Epithelial cell of prostate (primary cell): ENCODE measurements at regions not wholly inside any gene's neighbourhood (a gene's known extent, or its start where the extent isn't known, plus 50 kb on each side); places are given as distances from the start of the nearest gene placed in this dataset.
"Not testable (repeated sequence)": the region's sequence is repeated elsewhere in the genome, so short reads cannot be mapped to it uniquely, and the experiment has no call there.

ENCODE experiments used
- DNase-seq: peaks from one replicate; pipeline ENCODE4 v3.0.0-alpha.2; 2011; ENCODE audit warnings: low read depth, low spot score
- H3K27ac ChIP-seq: fragments of 450-650 bp; 2 replicates; pipeline ENCODE4 v1.5.1; 2017; ENCODE audit warnings: mild to moderate bottlenecking

DNA sequence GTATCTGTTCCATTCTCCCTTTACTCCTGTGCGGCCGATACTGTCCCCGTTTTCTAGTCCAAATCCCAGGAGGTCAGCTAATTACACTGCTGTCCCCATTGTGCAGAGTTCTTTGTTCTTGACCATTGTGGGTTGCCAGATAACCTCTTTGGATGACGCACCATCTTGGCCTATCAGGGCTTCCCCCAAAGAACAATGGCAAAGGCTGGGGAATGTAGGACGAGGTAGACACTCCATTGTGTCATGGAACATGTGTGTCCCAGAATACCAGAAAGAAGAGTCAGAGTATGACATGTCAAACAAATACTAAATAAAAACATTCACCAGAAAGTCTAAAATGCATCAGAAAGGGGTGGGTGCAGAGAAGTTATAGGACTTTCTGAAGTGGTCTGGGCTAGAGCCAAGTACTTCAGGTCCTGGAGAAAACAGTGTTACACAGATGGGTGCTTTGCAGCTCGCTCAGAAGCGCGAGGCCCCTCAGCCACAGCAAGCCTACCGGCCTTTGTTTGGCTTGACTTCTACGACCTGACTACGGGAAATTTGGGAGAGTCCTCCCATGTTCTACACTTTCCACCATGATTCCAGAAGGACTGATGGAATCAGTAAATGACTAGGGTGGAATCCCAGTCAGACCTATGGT is 83.2 kb upstream of the SSBP2 start:
- no peak overlapping the region for H3K27ac ChIP-seq
- DNase-seq: no peak

DNA sequence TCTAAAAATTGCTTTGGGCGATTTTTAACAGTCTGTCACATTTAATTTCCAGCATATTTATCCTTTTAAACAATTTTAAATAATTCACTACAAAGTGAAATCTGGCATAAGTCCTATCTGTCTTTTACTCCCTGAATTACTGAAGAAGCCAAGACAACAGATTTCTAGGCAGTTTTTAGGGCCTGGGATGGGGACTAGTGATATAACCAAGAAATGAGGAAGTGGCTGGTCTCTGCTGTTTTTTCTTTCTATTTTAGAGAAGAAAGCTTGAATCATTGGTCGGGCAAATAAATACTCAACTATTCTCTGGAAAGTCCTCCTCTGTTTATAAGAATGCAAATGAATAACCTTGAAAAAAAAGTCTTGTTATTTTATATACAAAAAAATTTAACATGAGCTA is 79.7 kb upstream of the SSBP2 start:
- no peak for DNase-seq
- no peak overlapping the region for H3K27ac ChIP-seq

DNA sequence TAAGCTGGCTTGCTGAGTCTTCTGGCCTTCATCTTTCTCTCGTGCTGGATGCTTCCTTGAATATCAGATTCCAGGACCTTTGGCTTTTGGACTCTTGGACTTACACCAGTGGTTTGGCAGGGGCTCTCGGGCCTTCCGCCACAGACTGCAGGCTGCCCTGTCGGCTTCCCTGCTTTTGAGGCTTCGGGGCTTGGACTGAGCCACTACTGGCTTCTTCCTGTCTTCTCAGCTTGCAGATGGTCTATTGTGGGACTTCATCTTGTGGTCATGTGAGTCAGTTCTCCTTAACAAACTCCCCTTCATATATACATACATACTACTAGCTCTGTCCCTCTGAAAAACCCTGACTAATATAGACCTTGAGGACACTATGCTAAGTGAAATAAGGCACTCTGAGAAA is 78.3 kb upstream of the SSBP2 start:
- H3K27ac ChIP-seq: no peak overlapping the region
- no peak for DNase-seq

GRCh38 chr5:81827500-81827899 is 76.6 kb upstream of the SSBP2 start:
- DNase-seq: no peak
- no peak overlapping the region for H3K27ac ChIP-seq

DNA sequence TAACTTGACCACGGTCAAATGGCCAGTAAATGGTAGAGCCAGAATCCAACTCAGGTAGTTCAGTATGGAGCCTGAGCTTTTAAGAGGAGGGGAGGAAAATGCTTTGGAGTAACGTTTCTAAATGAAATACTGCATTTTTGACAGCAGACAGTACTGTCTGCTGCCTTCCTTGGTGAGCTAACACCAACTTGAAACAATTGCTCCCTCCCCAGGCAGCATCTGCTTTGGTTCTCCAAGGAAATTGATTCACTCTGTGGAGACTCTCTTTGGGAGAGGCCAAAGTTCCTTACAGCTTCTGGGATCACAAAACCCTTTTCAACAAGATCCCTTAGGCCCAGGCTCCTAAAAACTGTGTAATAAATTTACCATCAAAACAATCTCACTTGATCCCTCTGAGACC is 75.2 kb upstream of the SSBP2 start:
- no peak for DNase-seq
- no peak overlapping the region for H3K27ac ChIP-seq

DNA sequence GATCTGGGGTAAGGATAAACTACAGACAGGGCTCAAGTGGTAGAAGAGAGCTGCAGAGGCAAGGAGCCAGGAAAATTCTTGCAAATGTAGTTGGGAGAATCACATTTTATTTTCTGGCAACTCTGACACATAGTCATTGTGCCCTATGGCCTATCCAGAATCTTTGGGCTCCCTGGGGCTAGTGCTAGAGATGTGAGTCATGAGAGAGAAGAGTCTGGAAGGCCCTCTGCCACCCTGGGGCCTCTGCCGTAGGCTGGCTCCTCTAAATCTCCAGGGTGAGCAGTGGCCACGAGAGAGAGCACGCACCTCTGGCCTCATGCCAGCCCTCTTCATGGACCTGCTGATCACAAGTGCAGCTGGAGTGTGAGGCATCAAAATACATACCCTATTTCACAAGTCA is 74.3 kb upstream of the SSBP2 start:
- peak; percentile 26 for DNase-seq

DNA sequence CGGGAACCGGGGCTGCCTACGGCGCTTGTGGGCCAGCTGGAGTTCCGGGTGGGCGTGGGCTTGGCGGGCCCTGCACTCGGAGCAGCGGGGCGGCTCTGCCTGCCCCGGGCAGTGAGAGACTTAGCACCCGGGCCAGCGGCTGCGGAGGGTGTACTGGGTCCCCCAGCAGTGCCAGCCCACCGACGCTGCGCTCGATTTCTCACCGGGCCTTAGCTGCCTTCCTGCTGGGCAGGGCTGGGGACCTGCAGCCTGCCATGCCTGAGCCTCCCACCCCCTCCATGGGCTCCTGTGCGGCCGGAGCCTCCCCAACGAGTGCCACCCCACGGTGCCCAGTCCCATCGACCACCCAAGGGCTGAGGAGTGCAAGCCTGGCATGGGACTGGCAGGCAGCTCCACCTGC is 72.8 kb upstream of the SSBP2 start:
- H3K27ac ChIP-seq: not testable (repeated sequence)

More for the DNA sequence above, 74.3 kb upstream of the SSBP2 start:
- no peak overlapping the region for H3K27ac ChIP-seq

DNA sequence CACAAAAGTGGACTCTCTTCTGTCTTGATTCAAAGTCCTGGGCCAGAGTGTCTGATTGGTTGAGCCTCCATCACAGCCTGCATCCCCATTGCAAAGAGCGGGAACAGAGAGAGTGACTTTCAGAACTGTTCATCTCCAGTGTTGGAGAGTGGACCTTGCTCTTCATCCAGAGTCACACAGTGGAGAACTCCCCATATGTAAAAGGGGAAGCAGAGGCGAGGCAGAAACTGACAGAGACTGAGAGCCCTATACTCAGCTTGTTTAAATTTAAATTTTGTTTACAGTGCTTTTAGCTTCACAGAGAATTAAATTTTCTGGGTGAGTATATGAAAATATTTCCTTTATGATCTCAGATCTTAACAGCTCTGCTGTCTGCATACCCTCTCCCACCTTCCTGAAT is 70.0 kb upstream of the SSBP2 start:
- H3K27ac ChIP-seq: no peak overlapping the region
- DNase-seq: no peak

More for the DNA sequence above, 72.8 kb upstream of the SSBP2 start:
- not testable (repeated sequence) for DNase-seq

- no peak overlapping the region for H3K27ac ChIP-seq
- no peak for DNase-seq
Observed at GRCh38 chr5:81820318-81820636, 69.4 kb upstream of the SSBP2 start.

DNA sequence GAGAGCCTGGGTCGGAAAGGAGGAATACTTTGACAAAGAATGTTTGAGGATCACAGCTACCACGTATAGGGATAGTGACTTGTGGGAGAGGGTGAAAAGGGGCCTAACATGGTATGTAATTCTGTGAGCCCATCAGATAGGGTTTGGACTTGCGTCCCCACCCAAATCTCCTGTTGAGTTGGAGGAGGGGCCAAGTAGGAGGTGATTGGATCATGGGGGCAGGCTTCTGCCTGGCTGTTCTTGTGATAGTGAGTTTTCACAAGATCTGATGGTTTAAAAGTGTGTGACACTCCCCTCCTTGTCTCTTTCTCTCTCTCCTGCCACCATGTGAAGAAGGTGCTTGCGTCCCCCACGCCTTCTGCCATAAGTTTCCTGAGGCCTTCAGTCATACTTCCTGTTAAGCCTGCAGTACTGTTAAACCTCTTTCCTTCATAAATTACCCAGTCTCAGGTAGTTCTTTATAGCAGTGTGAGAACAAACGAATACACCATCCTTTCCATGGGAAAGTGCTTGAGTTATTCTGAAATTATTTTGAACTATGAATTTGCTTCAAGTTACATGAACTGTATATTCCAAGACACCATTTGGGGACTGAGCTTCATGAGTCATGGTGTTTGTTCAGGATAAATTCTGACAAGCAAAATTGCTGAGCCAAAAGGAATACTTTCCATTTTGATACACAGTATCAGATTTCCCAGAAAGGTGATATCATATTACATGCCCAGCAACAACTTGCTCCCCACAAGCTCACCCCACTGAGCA is 68.8 kb upstream of the SSBP2 start:
- H3K27ac ChIP-seq: no peak overlapping the region
- DNase-seq: no peak

DNA sequence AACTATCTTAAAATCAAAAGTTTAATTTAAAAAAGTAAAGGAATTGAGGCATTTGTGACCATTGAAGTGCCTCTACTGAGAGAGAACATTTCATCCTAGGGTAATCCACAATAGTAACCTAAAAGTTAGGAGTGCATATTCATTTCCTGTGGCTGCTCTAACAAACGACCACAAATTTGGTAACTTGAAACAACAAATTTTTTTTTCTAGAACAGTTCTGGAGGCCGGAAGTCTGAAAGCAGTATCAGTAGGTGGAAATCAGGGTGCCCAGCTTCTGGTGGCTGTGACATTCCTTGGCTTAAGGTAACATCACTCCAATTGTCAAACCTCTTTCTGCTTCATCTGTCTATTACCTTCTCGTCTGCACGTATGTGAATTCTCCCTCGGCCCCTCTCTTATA is 67.1 kb upstream of the SSBP2 start:
- H3K27ac ChIP-seq: no peak overlapping the region
- DNase-seq: no peak

- H3K27ac ChIP-seq: no peak overlapping the region
- no peak for DNase-seq
Observed at GRCh38 chr5:81817086-81817485, 66.2 kb upstream of the SSBP2 start.

DNA sequence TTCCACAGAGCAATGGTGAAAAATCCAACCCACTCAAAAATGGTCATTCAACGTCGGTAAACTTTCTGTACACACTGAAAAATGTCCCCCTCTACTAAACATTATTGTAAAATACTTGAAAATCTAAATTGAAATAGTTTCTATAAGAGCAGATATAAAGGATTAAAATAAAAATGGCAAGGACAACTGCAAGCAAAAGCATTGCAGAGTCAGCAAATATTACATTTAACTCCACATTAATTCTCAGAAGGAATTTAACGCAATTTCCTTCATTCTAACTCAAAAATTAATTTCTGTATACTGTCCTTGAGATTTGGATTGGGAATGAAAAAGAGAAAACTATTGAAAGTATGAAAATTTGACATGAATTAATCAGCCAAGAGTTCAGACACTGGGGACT is 64.4 kb upstream of the SSBP2 start:
- H3K27ac ChIP-seq: no peak overlapping the region
- no peak for DNase-seq

GRCh38 chr5:81808106-81808505 is 57.2 kb upstream of the SSBP2 start:
- DNase-seq: no peak
- no peak overlapping the region for H3K27ac ChIP-seq

- DNase-seq: no peak
- H3K27ac ChIP-seq: no peak overlapping the region
Observed at GRCh38 chr5:81805086-81805485, 54.2 kb upstream of the SSBP2 start.

GRCh38 chr5:81803812-81804211 is 52.9 kb upstream of the SSBP2 start:
- no peak overlapping the region for H3K27ac ChIP-seq
- no peak for DNase-seq

GRCh38 chr5:81802625-81803024 is 51.7 kb upstream of the SSBP2 start:
- no peak overlapping the region for H3K27ac ChIP-seq
- no peak for DNase-seq

DNA sequence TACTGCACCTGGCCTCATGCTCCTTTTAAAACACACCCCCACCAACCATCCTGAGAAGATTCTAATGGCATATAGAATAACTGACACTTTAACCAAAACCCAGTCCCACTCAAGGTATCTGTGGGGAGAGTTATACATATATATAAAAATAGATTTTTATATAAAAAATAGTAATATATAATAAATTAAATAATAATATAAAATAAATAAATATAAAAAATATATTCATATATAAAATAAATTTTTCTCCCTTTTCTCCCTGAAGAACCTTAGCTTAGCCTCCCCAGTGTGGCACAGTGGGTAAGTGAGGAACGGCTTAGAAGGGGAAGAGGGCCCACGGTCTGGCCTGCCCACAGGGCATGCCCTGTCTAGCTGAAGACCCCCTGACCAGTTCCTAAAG is 51.1 kb upstream of the SSBP2 start:
- H3K27ac ChIP-seq: no peak overlapping the region
- DNase-seq: no peak

DNA sequence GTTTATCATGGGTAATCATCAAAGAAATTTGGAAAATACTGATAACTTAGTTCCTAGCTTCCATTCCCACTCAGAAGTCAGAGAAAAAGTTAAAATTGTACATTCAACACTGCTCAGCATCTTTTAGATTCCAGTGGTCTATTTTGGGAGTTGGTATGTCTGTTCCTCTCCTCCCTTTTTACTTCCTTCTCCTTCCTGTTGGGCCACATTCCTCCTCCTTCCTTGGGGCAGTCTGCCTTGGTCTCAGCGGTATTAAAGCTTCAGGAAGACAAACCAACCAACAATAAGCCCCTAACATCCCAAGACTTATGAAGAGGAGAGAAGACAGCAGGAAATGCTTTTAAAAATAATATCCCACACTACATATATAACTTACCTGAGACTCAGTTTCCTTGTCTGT is 49.9 kb upstream of the SSBP2 start:
- no peak overlapping the region for H3K27ac ChIP-seq
- no peak for DNase-seq
